ENCODE measurements at regions not wholly inside any gene's neighbourhood (a gene's known extent, or its start where the extent isn't known, plus 50 kb on each side); places are given as distances from the start of the nearest gene placed in this dataset.

DNA sequence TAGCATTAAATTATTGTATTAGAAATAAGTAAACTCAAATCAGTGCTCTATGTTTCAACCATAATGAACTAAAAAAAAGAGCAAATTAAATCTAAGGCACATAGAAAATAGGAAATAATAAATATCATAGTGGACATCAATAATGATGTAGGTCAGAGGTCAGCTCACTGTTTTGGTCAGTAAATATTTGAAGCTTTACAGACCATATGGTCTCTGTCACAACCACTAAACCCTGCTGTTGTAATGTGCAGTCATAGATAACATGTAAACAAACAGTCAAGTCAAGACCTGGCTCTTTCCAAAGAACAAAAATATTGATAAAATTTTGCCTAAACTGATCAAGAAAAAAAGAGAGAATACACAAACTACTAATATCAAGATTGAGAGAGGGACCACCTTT, 615.0 kb downstream of the SH2D4B start:
- no peak overlapping the region for H3K27ac ChIP-seq (ENCODE audit: low read length)
- no peaks in the 10 kb centered on the region for H3K4me1 ChIP-seq (ENCODE audit: control insufficient read depth, insufficient read depth, low read length)
- no peaks in the 10 kb centered on the region for H3K36me3 ChIP-seq (ENCODE audit: control insufficient read depth, insufficient read depth, low read length)
- intact Hi-C loops (cut with micrococcal nuclease; ENCODE audit: unreplicated experiment) (no loop called here), in situ Hi-C loops (cut with HindIII; ENCODE audit: low pct_unique_long_range_greater_than_20kb, low sequenced_read_pairs) (no loop called here)
- H3K4me3 ChIP-seq (ENCODE audit: low read depth in 2 of 2, low read length in 2 of 2), result no peak overlapping the region
- POLR2A ChIA-PET, result no interaction called here
- TF ChIP-seq CTCF (IDR thresholded peaks at IDR 0.05) (no peak), POLR2AphosphoS5 (IDR thresholded peaks at IDR 0.05; ENCODE audit: low read depth, low read length) (no peak)
- TF ChIP-seq, protein P1, sequence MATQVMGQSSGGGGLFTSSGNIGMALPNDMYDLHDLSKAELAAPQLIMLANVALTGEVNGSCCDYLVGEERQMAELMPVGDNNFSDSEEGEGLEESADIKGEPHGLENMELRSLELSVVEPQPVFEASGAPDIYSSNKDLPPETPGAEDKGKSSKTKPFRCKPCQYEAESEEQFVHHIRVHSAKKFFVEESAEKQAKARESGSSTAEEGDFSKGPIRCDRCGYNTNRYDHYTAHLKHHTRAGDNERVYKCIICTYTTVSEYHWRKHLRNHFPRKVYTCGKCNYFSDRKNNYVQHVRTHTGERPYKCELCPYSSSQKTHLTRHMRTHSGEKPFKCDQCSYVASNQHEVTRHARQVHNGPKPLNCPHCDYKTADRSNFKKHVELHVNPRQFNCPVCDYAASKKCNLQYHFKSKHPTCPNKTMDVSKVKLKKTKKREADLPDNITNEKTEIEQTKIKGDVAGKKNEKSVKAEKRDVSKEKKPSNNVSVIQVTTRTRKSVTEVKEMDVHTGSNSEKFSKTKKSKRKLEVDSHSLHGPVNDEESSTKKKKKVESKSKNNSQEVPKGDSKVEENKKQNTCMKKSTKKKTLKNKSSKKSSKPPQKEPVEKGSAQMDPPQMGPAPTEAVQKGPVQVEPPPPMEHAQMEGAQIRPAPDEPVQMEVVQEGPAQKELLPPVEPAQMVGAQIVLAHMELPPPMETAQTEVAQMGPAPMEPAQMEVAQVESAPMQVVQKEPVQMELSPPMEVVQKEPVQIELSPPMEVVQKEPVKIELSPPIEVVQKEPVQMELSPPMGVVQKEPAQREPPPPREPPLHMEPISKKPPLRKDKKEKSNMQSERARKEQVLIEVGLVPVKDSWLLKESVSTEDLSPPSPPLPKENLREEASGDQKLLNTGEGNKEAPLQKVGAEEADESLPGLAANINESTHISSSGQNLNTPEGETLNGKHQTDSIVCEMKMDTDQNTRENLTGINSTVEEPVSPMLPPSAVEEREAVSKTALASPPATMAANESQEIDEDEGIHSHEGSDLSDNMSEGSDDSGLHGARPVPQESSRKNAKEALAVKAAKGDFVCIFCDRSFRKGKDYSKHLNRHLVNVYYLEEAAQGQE (IDR thresholded peaks at IDR 0.05; ENCODE audit: insufficient read depth in 1 of 2, low read depth in 2 of 2, low read length in 1 of 2), result no peak
- 0 out of 2 replicates have a peak, but pooled peaks cover 2% of the 10 kb centered on the region for H3K9me3 ChIP-seq (ENCODE audit: control insufficient read depth, insufficient read depth, low read depth, low read length)
- DNase-seq (ENCODE audit: low read depth, low spot score) (no peak), ATAC-seq (no peak)
- BruUV-seq (replicated peaks), result no TSS peak
- CTCF ChIA-PET, result no interaction called here
- H3K27me3 ChIP-seq (ENCODE audit: control insufficient read depth, insufficient read depth, low read length), result no peaks in the 10 kb centered on the region

DNA sequence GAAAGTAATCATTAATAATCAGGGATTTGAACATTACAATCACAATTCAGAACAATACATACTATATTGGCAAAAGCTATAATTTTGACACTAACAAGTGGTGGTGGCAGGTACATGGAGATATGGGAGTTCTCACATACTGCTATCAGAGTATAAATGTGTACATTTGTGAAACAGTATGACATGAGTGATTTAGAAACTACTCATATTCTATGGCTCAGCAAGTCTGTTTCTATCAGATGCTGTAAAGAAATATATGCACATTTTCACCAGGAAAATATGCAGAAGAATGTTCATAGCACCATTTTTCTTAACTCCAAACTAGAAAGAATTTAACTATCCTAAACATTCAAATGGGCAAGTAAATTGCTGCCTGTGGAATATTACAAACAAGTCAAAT, 620.0 kb downstream of the SH2D4B start:
- no peak overlapping the region for H3K4me3 ChIP-seq (ENCODE audit: low read depth in 2 of 2, low read length in 2 of 2)
- in situ Hi-C loops (cut with HindIII; ENCODE audit: low pct_unique_long_range_greater_than_20kb, low sequenced_read_pairs) (no loop called here), intact Hi-C loops (cut with micrococcal nuclease; ENCODE audit: unreplicated experiment) (no loop called here)
- BruUV-seq (replicated peaks), result no TSS peak
- ChIA-PET CTCF (no interaction called here), POLR2A (no interaction called here)
- ATAC-seq (no peak), DNase-seq (ENCODE audit: low read depth, low spot score) (no peak)
- H3K4me1 ChIP-seq (ENCODE audit: control insufficient read depth, insufficient read depth, low read length), result no peaks in the 10 kb centered on the region
- H3K27ac ChIP-seq (ENCODE audit: low read length), result no peak overlapping the region
- no peaks in the 10 kb centered on the region for H3K36me3 ChIP-seq (ENCODE audit: control insufficient read depth, insufficient read depth, low read length)
- no peaks in the 10 kb centered on the region for H3K27me3 ChIP-seq (ENCODE audit: control insufficient read depth, insufficient read depth, low read length)
- no peak for TF ChIP-seq POLR2AphosphoS5 (IDR thresholded peaks at IDR 0.05; ENCODE audit: low read depth, low read length)
- no peak for TF ChIP-seq TCF7L2 (IDR thresholded peaks at IDR 0.05; ENCODE audit: low read depth, low read length)
- no peak for TF ChIP-seq SIN3A (IDR thresholded peaks at IDR 0.05; ENCODE audit: borderline replicate concordance, insufficient read depth, low read depth, low read length)
- TF ChIP-seq CTCF (IDR thresholded peaks at IDR 0.05), result no peak
- TF ChIP-seq, protein P1 (IDR thresholded peaks at IDR 0.05; ENCODE audit: insufficient read depth in 1 of 2, low read depth in 2 of 2, low read length in 1 of 2), result no peak
- no peaks in the 10 kb centered on the region for H3K9me3 ChIP-seq (ENCODE audit: control insufficient read depth, insufficient read depth, low read depth, low read length)

All from Panc1 (cell line).